Activated T-cell treated with anti-CD3 and anti-CD28 coated beads, Interleukin-2, amount 50 U/mL, for 1 hour (primary cell): ENCODE measurements at regions not wholly inside any gene's neighbourhood (a gene's known extent, or its start where the extent isn't known, plus 50 kb on each side); places are given as distances from the start of the nearest gene placed in this dataset.

Experiments used
- DNase-seq: peaks from one replicate; pipeline ENCODE4 v3.0.0-alpha.2; 2020

GRCh38 chr22:26848244-26848920 is 191.0 kb downstream of the MIAT start:
- DNase-seq = no peak

- DNase-seq = no peak
Observed at GRCh38 chr22:26849575-26849974, 192.2 kb downstream of the MIAT start.

- no peak for DNase-seq
Observed at GRCh38 chr22:26851125-26851524, 193.7 kb downstream of the MIAT start.

- DNase-seq = no peak
Observed at GRCh38 chr22:26852176-26852575, 194.8 kb downstream of the MIAT start.

GRCh38 chr22:26853071-26853470 is 195.7 kb downstream of the MIAT start:
- DNase-seq = no peak

GRCh38 chr22:26853495-26853894 is 196.1 kb downstream of the MIAT start:
- DNase-seq = no peak

- DNase-seq = no peak
Observed at GRCh38 chr22:26857169-26857568, 199.8 kb downstream of the MIAT start.

- DNase-seq = no peak
Observed at GRCh38 chr22:26860301-26860700, 202.9 kb downstream of the MIAT start.

GRCh38 chr22:26865021-26865420 is 207.6 kb downstream of the MIAT start:
- DNase-seq = no peak

- DNase-seq = no peak
Observed at GRCh38 chr22:26883393-26883792, 226.0 kb downstream of the MIAT start.

GRCh38 chr22:26884921-26885320 is 227.5 kb downstream of the MIAT start:
- DNase-seq = no peak

- DNase-seq = no peak
Observed at GRCh38 chr22:26885441-26886261, 228.3 kb downstream of the MIAT start.

GRCh38 chr22:26887456-26887855 is 230.1 kb downstream of the MIAT start:
- no peak for DNase-seq

- DNase-seq = no peak
Observed at GRCh38 chr22:26887916-26888315, 230.5 kb downstream of the MIAT start.

- no peak for DNase-seq
Observed at GRCh38 chr22:26888887-26889286, 231.5 kb downstream of the MIAT start.

GRCh38 chr22:26889802-26890201 is 232.4 kb downstream of the MIAT start:
- no peak for DNase-seq

- DNase-seq = no peak
Observed at GRCh38 chr22:26890870-26891269, 233.5 kb downstream of the MIAT start.

- no peak for DNase-seq
Observed at GRCh38 chr22:26891429-26891828, 234.0 kb downstream of the MIAT start.

- no peak for DNase-seq
Observed at GRCh38 chr22:26892166-26893041, 235.0 kb downstream of the MIAT start.

- no peak for DNase-seq
Observed at GRCh38 chr22:26893173-26894110, 236.1 kb downstream of the MIAT start.

GRCh38 chr22:26894362-26894761 is 237.0 kb downstream of the MIAT start:
- DNase-seq = no peak

- no peak for DNase-seq
Observed at GRCh38 chr22:26894766-26895485, 237.5 kb downstream of the MIAT start.
